Uterus (tissue), 2 donors: ENCODE measurements at regions not wholly inside any gene's neighbourhood (a gene's known extent, or its start where the extent isn't known, plus 50 kb on each side); places are given as distances from the start of the nearest gene placed in this dataset.

ENCODE experiments used
- CTCF ChIP-seq, 4 experiments: fragments of 200-600 bp in 2 of 4; fragments of 450-650 bp in 2 of 4; sonication (generic) in 2 of 4; IDR thresholded peaks; one replicate each; pipeline ENCODE4 v1.5.1; 2016 to 2019; ENCODE audit warnings: antibody characterized with exemption in 4 of 4, mild to moderate bottlenecking in 2 of 4, moderate library complexity in 1 of 4
- POLR2A ChIP-seq, 2 donors: fragments of 450-650 bp; IDR thresholded peaks; one replicate each; pipeline ENCODE4 v1.6.1; 2016; ENCODE audit warnings: antibody characterized with exemption in 2 of 2, mild to moderate bottlenecking in 1 of 2, moderate library complexity in 1 of 2

- no peak for TF ChIP-seq CTCF (IDR thresholded peaks at IDR 0.05)
- TF ChIP-seq POLR2A (IDR thresholded peaks at IDR 0.05): no peak
Measured at GRCh38 chr4:24473309-24473721, 111.0 kb downstream of the DHX15 start.
